DOHH2 (cell line): ENCODE measurements at regions not wholly inside any gene's neighbourhood (a gene's known extent, or its start where the extent isn't known, plus 50 kb on each side); places are given as distances from the start of the nearest gene placed in this dataset.

Experiments
- EZH2phosphoT487 ChIP-seq: fragments of 200-600 bp; sonication (generic); IDR thresholded peaks from 2 replicates; pipeline ENCODE4 v1.6.1; 2017; ENCODE audit warnings: borderline replicate concordance, mild to moderate bottlenecking, antibody characterized with exemption, low read length, moderate library complexity, mixed read lengths
- TF ChIP-seq, protein P1 (sequence below): fragments of 200-600 bp; sonication (generic); IDR thresholded peaks from one replicate; pipeline ENCODE4 v1.5.1; 2014; ENCODE audit warnings: antibody characterized with exemption, mild to moderate bottlenecking, low read depth, low read length; ENCODE audit not compliant: poor library complexity, severe bottlenecking

DNA sequence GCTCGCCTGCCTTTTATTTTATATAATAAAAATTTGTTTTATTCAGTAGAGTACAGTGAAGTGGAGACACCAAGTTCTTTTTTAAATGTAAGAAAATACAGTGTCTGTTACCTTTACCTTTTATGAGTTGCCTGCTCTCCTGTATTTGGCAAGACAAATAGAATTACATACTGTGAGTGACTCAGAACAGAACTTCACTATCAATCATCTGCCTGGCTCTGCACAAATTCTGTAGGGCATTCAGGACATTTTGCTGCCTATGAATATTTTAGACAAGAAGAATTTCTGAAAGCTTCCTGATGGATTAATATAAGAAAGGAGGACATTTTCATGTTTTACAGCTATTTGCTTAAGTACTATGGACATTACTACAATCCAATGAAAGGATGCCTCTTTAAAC, 135.4 kb upstream of the PHF14 start:
- TF ChIP-seq, protein P1, sequence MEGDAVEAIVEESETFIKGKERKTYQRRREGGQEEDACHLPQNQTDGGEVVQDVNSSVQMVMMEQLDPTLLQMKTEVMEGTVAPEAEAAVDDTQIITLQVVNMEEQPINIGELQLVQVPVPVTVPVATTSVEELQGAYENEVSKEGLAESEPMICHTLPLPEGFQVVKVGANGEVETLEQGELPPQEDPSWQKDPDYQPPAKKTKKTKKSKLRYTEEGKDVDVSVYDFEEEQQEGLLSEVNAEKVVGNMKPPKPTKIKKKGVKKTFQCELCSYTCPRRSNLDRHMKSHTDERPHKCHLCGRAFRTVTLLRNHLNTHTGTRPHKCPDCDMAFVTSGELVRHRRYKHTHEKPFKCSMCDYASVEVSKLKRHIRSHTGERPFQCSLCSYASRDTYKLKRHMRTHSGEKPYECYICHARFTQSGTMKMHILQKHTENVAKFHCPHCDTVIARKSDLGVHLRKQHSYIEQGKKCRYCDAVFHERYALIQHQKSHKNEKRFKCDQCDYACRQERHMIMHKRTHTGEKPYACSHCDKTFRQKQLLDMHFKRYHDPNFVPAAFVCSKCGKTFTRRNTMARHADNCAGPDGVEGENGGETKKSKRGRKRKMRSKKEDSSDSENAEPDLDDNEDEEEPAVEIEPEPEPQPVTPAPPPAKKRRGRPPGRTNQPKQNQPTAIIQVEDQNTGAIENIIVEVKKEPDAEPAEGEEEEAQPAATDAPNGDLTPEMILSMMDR: no peak
- no peak for TF ChIP-seq EZH2phosphoT487
